ENCODE measurements at regions not wholly inside any gene's neighbourhood (a gene's known extent, or its start where the extent isn't known, plus 50 kb on each side); places are given as distances from the start of the nearest gene placed in this dataset.
"Not testable (repeated sequence)": the region's sequence is repeated elsewhere in the genome, so short reads cannot be mapped to it uniquely, and the experiment has no call there.

GRCh38 chr4:120314969-120315368 lies 248.3 kb upstream of the MAD2L1 start:
- H3K4me3 ChIP-seq (ENCODE audit: low read length), result no peak overlapping the region
- peaks cover 12% of the 10 kb centered on the region for H3K4me1 ChIP-seq (ENCODE audit: insufficient read depth, low read length)
- no peaks in the 10 kb centered on the region for H3K36me3 ChIP-seq (ENCODE audit: insufficient read depth, low read length)
- H3K27me3 ChIP-seq (ENCODE audit: insufficient read depth, low read length), result no peaks in the 10 kb centered on the region
- peaks cover 1% of the 10 kb centered on the region for H3K9me3 ChIP-seq (ENCODE audit: low read length)
- no peak overlapping the region for H2AFZ ChIP-seq (ENCODE audit: low read depth, low read length)

DNA sequence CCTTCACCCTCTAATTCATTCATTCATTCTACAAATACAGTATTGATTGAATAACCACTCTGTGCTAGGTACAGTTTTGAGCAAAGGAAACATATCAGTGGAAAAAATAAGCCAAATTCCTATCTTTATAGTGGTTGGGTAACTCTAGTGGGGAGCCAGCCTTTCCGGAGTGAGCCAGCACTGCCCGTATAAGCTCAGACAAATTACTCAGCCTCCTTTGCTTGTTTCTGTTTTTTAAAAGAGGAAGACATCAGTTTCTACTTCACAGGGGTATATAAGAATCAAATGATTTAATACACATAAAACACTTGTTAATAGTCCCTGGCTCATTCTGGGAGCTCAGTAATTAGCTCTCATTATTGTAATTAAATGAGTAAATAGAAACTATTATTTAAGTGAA lies 238.2 kb upstream of the MAD2L1 start:
- no peaks in the 10 kb centered on the region for H3K4me1 ChIP-seq (ENCODE audit: insufficient read depth, low read length)
- H3K36me3 ChIP-seq (ENCODE audit: insufficient read depth, low read length), result no peaks in the 10 kb centered on the region
- H3K27me3 ChIP-seq (ENCODE audit: insufficient read depth, low read length), result no peaks in the 10 kb centered on the region
- peaks cover under 1% of the 10 kb centered on the region for H3K9me3 ChIP-seq (ENCODE audit: low read length)
- H3K4me3 ChIP-seq (ENCODE audit: low read length), result no peak overlapping the region
- H2AFZ ChIP-seq (ENCODE audit: low read depth, low read length), result no peak overlapping the region

GRCh38 chr4:120299631-120300030 lies 233.0 kb upstream of the MAD2L1 start:
- H3K4me1 ChIP-seq (ENCODE audit: insufficient read depth, low read length), result no peaks in the 10 kb centered on the region
- H3K36me3 ChIP-seq (ENCODE audit: insufficient read depth, low read length), result no peaks in the 10 kb centered on the region
- H3K9me3 ChIP-seq (ENCODE audit: low read length), result no peaks in the 10 kb centered on the region
- no peak overlapping the region for H3K4me3 ChIP-seq (ENCODE audit: low read length)
- H3K27me3 ChIP-seq (ENCODE audit: insufficient read depth, low read length), result no peaks in the 10 kb centered on the region
- H2AFZ ChIP-seq (ENCODE audit: low read depth, low read length), result no peak overlapping the region

GRCh38 chr4:120293341-120293740 lies 226.7 kb upstream of the MAD2L1 start:
- no peaks in the 10 kb centered on the region for H3K36me3 ChIP-seq (ENCODE audit: insufficient read depth, low read length)
- no peaks in the 10 kb centered on the region for H3K4me1 ChIP-seq (ENCODE audit: insufficient read depth, low read length)
- H3K4me3 ChIP-seq (ENCODE audit: low read length), result no peak overlapping the region

DNA sequence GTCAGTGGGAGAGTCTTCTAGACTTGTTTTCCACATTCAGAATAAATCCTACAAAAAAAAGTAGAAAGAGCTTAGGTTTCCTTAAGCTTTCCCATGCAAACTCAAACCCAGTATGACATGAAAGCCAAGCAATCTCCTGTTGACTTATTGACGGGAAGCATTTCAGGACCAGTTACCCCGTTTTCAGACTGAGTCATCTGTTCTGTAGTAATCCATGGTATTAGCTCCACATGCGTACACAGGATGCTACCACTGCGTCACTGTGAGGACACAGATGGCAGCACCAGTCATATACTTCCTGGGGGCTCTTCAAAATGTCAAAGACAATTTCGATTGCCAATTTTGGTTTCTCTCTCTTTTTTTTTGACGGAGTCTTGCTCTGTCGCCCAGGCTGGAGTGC lies 224.9 kb upstream of the MAD2L1 start:
- H2AFZ ChIP-seq (ENCODE audit: low read depth, low read length), result no peak overlapping the region
- no peaks in the 10 kb centered on the region for H3K36me3 ChIP-seq (ENCODE audit: insufficient read depth, low read length)
- H3K4me1 ChIP-seq (ENCODE audit: insufficient read depth, low read length), result no peaks in the 10 kb centered on the region
- H3K9me3 ChIP-seq (ENCODE audit: low read length), result no peaks in the 10 kb centered on the region
- H3K4me3 ChIP-seq (ENCODE audit: low read length), result no peak overlapping the region
- H3K27me3 ChIP-seq (ENCODE audit: insufficient read depth, low read length), result no peaks in the 10 kb centered on the region

More at GRCh38 chr4:120293341-120293740, 226.7 kb upstream of the MAD2L1 start:
- no peak overlapping the region for H2AFZ ChIP-seq (ENCODE audit: low read depth, low read length)
- no peaks in the 10 kb centered on the region for H3K27me3 ChIP-seq (ENCODE audit: insufficient read depth, low read length)
- H3K9me3 ChIP-seq (ENCODE audit: low read length), result no peaks in the 10 kb centered on the region

DNA sequence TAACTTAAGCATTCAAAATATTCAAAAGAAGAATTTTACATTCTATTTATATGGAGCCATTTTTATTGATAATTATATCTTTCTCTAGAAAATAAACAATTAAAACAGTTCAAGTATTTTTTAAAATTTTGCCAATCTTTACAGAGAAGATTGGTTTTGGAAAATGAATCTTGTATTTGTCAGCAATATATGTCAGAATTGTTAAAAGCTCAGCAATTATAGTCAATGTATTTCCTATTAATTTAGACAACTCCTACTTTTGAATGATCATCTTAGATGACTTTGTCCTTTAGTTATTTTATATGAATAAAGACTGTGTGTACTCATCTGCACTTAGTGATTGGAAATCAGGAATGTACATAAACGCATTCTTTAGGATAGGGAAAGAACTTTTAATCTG lies 223.9 kb upstream of the MAD2L1 start:
- Histone ChIP-seq H2AFZ (ENCODE audit: low read depth, low read length) (no peak overlapping the region), H3K9me3 (ENCODE audit: low read length) (no peaks in the 10 kb centered on the region), H3K27me3 (ENCODE audit: insufficient read depth, low read length) (no peaks in the 10 kb centered on the region)

GRCh38 chr4:120286813-120287212 lies 220.2 kb upstream of the MAD2L1 start:
- H3K9me3 ChIP-seq (ENCODE audit: low read length), result no peaks in the 10 kb centered on the region
- H3K4me1 ChIP-seq (ENCODE audit: insufficient read depth, low read length), result no peaks in the 10 kb centered on the region
- H3K27me3 ChIP-seq (ENCODE audit: insufficient read depth, low read length), result no peaks in the 10 kb centered on the region
- H3K36me3 ChIP-seq (ENCODE audit: insufficient read depth, low read length), result no peaks in the 10 kb centered on the region
- H2AFZ ChIP-seq (ENCODE audit: low read depth, low read length), result no peak overlapping the region
- H3K4me3 ChIP-seq (ENCODE audit: low read length), result no peak overlapping the region

More for the DNA sequence above, 223.9 kb upstream of the MAD2L1 start:
- Histone ChIP-seq H3K4me3 (ENCODE audit: low read length) (no peak overlapping the region), H3K4me1 (ENCODE audit: insufficient read depth, low read length) (no peaks in the 10 kb centered on the region), H3K36me3 (ENCODE audit: insufficient read depth, low read length) (no peaks in the 10 kb centered on the region)

- Histone ChIP-seq H2AFZ (ENCODE audit: low read depth, low read length) (no peak overlapping the region), H3K36me3 (ENCODE audit: insufficient read depth, low read length) (no peaks in the 10 kb centered on the region), H3K27me3 (ENCODE audit: insufficient read depth, low read length) (no peaks in the 10 kb centered on the region), H3K9me3 (ENCODE audit: low read length) (no peaks in the 10 kb centered on the region), H3K4me3 (ENCODE audit: low read length) (no peak overlapping the region), H3K4me1 (ENCODE audit: insufficient read depth, low read length) (no peaks in the 10 kb centered on the region)
Observed at GRCh38 chr4:120281581-120281980, 214.9 kb upstream of the MAD2L1 start.

GRCh38 chr4:120277391-120277790 lies 210.7 kb upstream of the MAD2L1 start:
- no peak overlapping the region for H2AFZ ChIP-seq (ENCODE audit: low read depth, low read length)
- no peaks in the 10 kb centered on the region for H3K36me3 ChIP-seq (ENCODE audit: insufficient read depth, low read length)
- H3K27me3 ChIP-seq (ENCODE audit: insufficient read depth, low read length), result no peaks in the 10 kb centered on the region
- no peak overlapping the region for H3K4me3 ChIP-seq (ENCODE audit: low read length)
- no peaks in the 10 kb centered on the region for H3K9me3 ChIP-seq (ENCODE audit: low read length)
- H3K4me1 ChIP-seq (ENCODE audit: insufficient read depth, low read length), result no peaks in the 10 kb centered on the region

GRCh38 chr4:120266602-120267001 lies 200.0 kb upstream of the MAD2L1 start:
- H3K27me3 ChIP-seq (ENCODE audit: insufficient read depth, low read length), result no peaks in the 10 kb centered on the region

DNA sequence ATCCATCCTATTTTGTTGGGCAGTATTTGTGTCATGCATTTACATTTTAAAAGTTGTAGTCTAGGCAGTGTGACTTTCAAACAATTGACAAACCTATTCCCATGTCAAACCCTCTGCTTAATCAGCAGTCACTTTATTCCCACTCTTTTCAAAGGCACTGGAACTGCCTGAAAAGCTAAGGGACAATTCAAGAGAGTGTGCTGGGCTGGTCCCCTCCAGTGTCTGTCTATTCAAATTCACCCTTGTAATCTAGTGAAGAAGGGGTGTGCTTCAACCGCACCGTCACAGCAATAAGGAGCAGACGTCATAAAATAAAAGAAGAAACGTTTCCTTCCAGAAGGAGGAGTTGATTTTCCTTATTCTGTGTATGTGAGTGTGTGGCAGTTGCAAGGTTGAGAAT lies 197.0 kb upstream of the MAD2L1 start:
- Histone ChIP-seq H3K4me1 (ENCODE audit: insufficient read depth, low read length) (peaks cover 24% of the 10 kb centered on the region), H3K9me3 (ENCODE audit: low read length) (no peaks in the 10 kb centered on the region), H2AFZ (ENCODE audit: low read depth, low read length) (no peak overlapping the region), H3K36me3 (ENCODE audit: insufficient read depth, low read length) (no peaks in the 10 kb centered on the region), H3K4me3 (ENCODE audit: low read length) (no peak overlapping the region), H3K27me3 (ENCODE audit: insufficient read depth, low read length) (no peaks in the 10 kb centered on the region)

More at GRCh38 chr4:120266602-120267001, 200.0 kb upstream of the MAD2L1 start:
- H3K4me1 ChIP-seq (ENCODE audit: insufficient read depth, low read length), result peaks cover 24% of the 10 kb centered on the region
- no peak overlapping the region for H3K4me3 ChIP-seq (ENCODE audit: low read length)
- no peaks in the 10 kb centered on the region for H3K36me3 ChIP-seq (ENCODE audit: insufficient read depth, low read length)
- no peaks in the 10 kb centered on the region for H3K9me3 ChIP-seq (ENCODE audit: low read length)
- H2AFZ ChIP-seq (ENCODE audit: low read depth, low read length), result no peak overlapping the region

GRCh38 chr4:120261117-120261516 lies 194.5 kb upstream of the MAD2L1 start:
- no peaks in the 10 kb centered on the region for H3K9me3 ChIP-seq (ENCODE audit: low read length)
- no peak overlapping the region for H3K4me3 ChIP-seq (ENCODE audit: low read length)
- no peak overlapping the region for H2AFZ ChIP-seq (ENCODE audit: low read depth, low read length)
- peaks cover 24% of the 10 kb centered on the region for H3K4me1 ChIP-seq (ENCODE audit: insufficient read depth, low read length)
- H3K27me3 ChIP-seq (ENCODE audit: insufficient read depth, low read length), result no peaks in the 10 kb centered on the region
- no peaks in the 10 kb centered on the region for H3K36me3 ChIP-seq (ENCODE audit: insufficient read depth, low read length)

DNA sequence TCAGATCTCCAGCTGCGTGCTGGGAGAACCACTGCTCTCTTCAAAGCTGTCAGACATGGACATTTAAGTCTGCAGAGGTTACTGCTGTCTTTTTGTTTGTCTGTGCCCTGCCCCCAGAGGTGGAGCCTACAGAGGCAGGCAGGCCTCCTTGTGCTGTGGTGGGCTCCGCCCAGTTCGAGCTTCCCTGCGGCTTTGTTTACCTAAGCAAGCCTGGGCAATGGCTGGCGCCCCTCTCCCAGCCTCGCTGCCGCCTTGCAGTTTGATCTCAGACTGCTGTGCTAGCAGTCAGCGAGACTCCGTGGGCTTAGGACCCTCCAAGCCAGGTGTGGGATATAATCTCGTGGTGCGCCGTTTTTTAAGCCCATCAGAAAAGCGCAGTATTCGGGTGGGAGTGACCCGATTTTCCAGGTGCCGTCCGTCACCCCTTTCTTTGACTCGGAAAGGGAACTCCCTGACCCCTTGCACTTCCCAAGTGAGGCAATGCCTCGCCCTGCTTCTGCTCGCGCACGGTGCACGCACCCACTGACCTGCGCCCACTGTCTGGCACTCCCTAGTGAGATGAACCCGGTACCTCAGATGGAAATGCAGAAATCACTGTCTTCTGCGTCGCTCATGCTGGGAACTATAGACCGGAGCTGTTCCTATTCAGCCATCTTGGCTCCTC lies 189.6 kb upstream of the MAD2L1 start:
- H3K4me1 ChIP-seq (ENCODE audit: insufficient read depth, low read length); H3K4me3 ChIP-seq (ENCODE audit: low read length); H3K9me3 ChIP-seq (ENCODE audit: low read length); H3K36me3 ChIP-seq (ENCODE audit: insufficient read depth, low read length); H3K27me3 ChIP-seq (ENCODE audit: insufficient read depth, low read length); H2AFZ ChIP-seq (ENCODE audit: low read depth, low read length): not testable (repeated sequence)
